ENCODE measurements at regions not wholly inside any gene's neighbourhood (a gene's known extent, or its start where the extent isn't known, plus 50 kb on each side); places are given as distances from the start of the nearest gene placed in this dataset.

- Histone ChIP-seq H3K4me1 (replicated peaks in 1 of 2) (peaks cover 8 to 11% of the 10 kb centered on the region in 2 donors), H3K4me3 (no peak overlapping the region), H3K27ac (no peak overlapping the region)
- in situ Hi-C loops (cut with MboI; ENCODE audit: low pct_unique_long_range_greater_than_20kb in 2 of 9, low sequenced_read_pairs in 9 of 9, unreplicated experiment in 9 of 9): no loop called here
- 40 to 80% (median 48%) methylated on average over 1 to 3 of the region's 5 CpGs; no CpG with 5 or more reads in 6 of the 10 experiments for whole genome bisulfite sequencing, 10 experiments
- ATAC-seq (replicated peaks in 6 of 8): no peak
These were observed 89.4 kb downstream of the BARX1 start for GRCh38 chr9:93865716-93866115.

DNA sequence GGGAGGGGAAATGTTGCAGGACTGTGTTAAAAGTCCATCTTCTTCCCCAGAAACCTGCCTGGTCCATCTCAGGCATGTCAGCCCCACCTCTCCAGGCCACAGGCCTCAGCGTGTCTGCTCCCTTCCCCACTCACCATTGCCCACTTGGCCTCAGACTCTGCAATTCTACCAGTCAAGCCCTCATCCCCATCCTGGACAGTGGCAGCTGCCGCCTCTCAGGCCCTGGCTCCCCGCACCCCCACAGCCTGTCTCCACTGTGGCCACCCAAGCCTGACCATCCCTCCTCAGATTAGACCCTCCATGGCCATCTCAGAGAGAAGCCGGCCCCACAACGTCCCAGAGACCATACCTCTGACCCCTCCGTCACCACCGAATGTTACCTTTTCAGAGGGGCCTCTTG lies 89.9 kb downstream of the BARX1 start:
- Histone ChIP-seq H3K27ac (no peak overlapping the region), H3K4me1 (replicated peaks in 1 of 2) (peaks cover 8 to 11% of the 10 kb centered on the region in 2 donors), H3K4me3 (no peak overlapping the region)
- in situ Hi-C loops (cut with MboI; ENCODE audit: low pct_unique_long_range_greater_than_20kb in 2 of 9, low sequenced_read_pairs in 9 of 9, unreplicated experiment in 9 of 9): no loop called here
- WGBS, 10 experiments: 80 to 100% methylated on average over 1 of the region's 7 CpGs; no CpG with 5 or more reads in 8 of the 10 experiments
- ATAC-seq (replicated peaks in 6 of 8): no peak

DNA sequence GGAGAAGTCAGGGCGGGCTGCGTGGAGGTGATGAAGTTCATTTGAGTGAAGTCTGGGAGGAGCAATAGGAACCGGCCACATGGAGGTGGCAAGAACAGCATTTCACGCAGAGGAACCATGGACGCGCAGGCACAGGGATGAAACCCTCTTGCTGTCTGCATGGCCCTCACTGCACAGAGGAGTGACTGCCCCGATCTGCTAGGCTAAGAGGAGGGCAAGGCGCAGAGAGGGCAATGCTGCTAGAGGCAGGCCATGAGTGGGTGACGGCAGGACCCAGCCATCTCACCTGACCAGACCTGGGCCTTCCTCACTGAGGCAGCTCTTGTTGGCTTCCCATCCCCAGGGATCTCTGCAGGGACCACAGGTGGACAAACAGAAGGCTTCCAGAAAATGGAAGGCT lies 90.3 kb downstream of the BARX1 start:
- Histone ChIP-seq H3K27ac (no peak overlapping the region), H3K4me3 (no peak overlapping the region), H3K4me1 (replicated peaks in 1 of 2) (peaks cover 8 to 10% of the 10 kb centered on the region in 2 donors)
- WGBS, 10 experiments: 20 to 100% methylated on average over 1 to 2 of the region's 9 CpGs; no CpG with 5 or more reads in 8 of the 10 experiments
- in situ Hi-C loops (cut with MboI; ENCODE audit: low pct_unique_long_range_greater_than_20kb in 2 of 9, low sequenced_read_pairs in 9 of 9, unreplicated experiment in 9 of 9): no loop called here
- no peak for ATAC-seq (replicated peaks in 6 of 8)

GRCh38 chr9:93864032-93864431 lies 91.1 kb downstream of the BARX1 start:
- 0 to 80% (median 73%) methylated on average over 1 to 6 of the region's 12 CpGs; no CpG with 5 or more reads in 5 of the 10 experiments for WGBS, 10 experiments
- in situ Hi-C loops (cut with MboI; ENCODE audit: low pct_unique_long_range_greater_than_20kb in 2 of 9, low sequenced_read_pairs in 9 of 9, unreplicated experiment in 9 of 9): no loop called here
- ATAC-seq (replicated peaks in 6 of 8): no peak

DNA sequence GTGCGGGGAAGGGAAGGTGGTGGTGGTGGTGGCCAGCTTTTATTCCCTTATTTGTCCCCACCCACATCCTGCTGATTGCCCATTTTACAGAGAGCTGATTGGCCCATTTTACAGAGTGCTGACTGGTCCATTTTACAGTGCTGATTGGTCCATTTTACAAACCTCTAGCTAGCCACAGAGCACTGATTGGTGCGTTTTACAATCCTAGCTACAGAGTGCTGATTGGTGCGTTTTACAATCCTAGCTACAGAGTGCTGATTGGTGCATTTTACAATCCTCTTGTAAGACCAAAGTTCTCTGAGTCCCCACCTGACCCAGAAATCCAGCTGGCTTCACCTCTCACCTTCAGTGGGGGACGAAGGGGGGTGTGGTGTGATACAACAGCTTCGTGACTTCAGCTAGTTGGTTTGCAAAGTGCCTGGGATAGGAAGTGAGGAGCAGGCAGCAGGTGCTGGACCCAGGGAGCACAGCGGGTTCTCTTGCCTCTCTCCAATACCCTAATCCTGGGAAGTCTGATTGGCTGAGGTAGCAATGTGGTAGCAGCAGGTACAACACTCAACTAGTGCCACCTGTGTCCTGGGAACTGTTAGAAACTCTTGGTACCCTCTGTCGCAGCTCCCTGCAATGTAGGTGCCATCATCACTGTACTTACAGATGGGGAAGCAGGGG lies 92.1 kb downstream of the BARX1 start:
- H3K27ac ChIP-seq: no peak overlapping the region
- no peak overlapping the region for H3K4me3 ChIP-seq
- WGBS, 10 experiments: 42 to 100% (median 94%) methylated on average over 1 to 4 of the region's 7 CpGs; no CpG with 5 or more reads in 4 of the 10 experiments
- in situ Hi-C loops (cut with MboI; ENCODE audit: low pct_unique_long_range_greater_than_20kb in 2 of 9, low sequenced_read_pairs in 9 of 9, unreplicated experiment in 9 of 9): no loop called here
- H3K4me1 ChIP-seq (replicated peaks in 1 of 2): no peaks in the 10 kb centered on the region
- ATAC-seq (replicated peaks in 6 of 8): no peak

More at GRCh38 chr9:93864032-93864431, 91.1 kb downstream of the BARX1 start:
- Histone ChIP-seq H3K27ac (no peak overlapping the region), H3K4me3 (no peak overlapping the region), H3K4me1 (replicated peaks in 1 of 2) (peaks cover 2% of the 10 kb centered on the region in 2 donors)

- Histone ChIP-seq H3K4me3 (no peak overlapping the region), H3K4me1 (replicated peaks in 1 of 2) (no peaks in the 10 kb centered on the region), H3K27ac (no peak overlapping the region)
- in situ Hi-C loops (cut with MboI; ENCODE audit: low pct_unique_long_range_greater_than_20kb in 2 of 9, low sequenced_read_pairs in 9 of 9, unreplicated experiment in 9 of 9): no loop called here
- WGBS, 10 experiments: 0 to 100% (median 93%) methylated on average over 1 to 2 of the region's 5 CpGs; no CpG with 5 or more reads in 6 of the 10 experiments
- no peak for ATAC-seq (replicated peaks in 6 of 8)
These were observed 93.3 kb downstream of the BARX1 start for GRCh38 chr9:93861736-93862358.

- ATAC-seq (replicated peaks in 6 of 8): peak in 3 of 8 experiments; percentile 35 to 53 (median 44)
- no peak overlapping the region for H3K4me3 ChIP-seq
- H3K4me1 ChIP-seq (replicated peaks in 1 of 2): no peaks in the 10 kb centered on the region
- 18 to 83% (median 60%) methylated on average over 2 to 4 of the region's 50 CpGs; no CpG with 5 or more reads in 5 of the 10 experiments for WGBS, 10 experiments
- in situ Hi-C loops (cut with MboI; ENCODE audit: low pct_unique_long_range_greater_than_20kb in 2 of 9, low sequenced_read_pairs in 9 of 9, unreplicated experiment in 9 of 9): no loop called here
- no peak overlapping the region for H3K27ac ChIP-seq
These were observed 94.2 kb downstream of the BARX1 start for GRCh38 chr9:93860694-93861658.

- Histone ChIP-seq H3K4me3 (no peak overlapping the region), H3K27ac (no peak overlapping the region), H3K4me1 (replicated peaks in 1 of 2) (no peaks in the 10 kb centered on the region)
- ATAC-seq (replicated peaks in 6 of 8): peak in 1 of 8 experiments; percentile 43
- WGBS, 10 experiments: 0 to 90% (median 65%) methylated on average over 1 to 4 of the region's 10 CpGs; no CpG with 5 or more reads in 4 of the 10 experiments
- in situ Hi-C loops (cut with MboI; ENCODE audit: low pct_unique_long_range_greater_than_20kb in 2 of 9, low sequenced_read_pairs in 9 of 9, unreplicated experiment in 9 of 9): no loop called here
These were observed 95.5 kb downstream of the BARX1 start for GRCh38 chr9:93859431-93860215.

- in situ Hi-C loops (cut with MboI; ENCODE audit: low pct_unique_long_range_greater_than_20kb in 2 of 9, low sequenced_read_pairs in 9 of 9, unreplicated experiment in 9 of 9): no loop called here
- Histone ChIP-seq H3K4me3 (no peak overlapping the region), H3K27ac (no peak overlapping the region), H3K4me1 (replicated peaks in 1 of 2) (no peaks in the 10 kb centered on the region)
- no peak for ATAC-seq (replicated peaks in 6 of 8)
These were observed 97.6 kb downstream of the BARX1 start for GRCh38 chr9:93857528-93857927.

DNA sequence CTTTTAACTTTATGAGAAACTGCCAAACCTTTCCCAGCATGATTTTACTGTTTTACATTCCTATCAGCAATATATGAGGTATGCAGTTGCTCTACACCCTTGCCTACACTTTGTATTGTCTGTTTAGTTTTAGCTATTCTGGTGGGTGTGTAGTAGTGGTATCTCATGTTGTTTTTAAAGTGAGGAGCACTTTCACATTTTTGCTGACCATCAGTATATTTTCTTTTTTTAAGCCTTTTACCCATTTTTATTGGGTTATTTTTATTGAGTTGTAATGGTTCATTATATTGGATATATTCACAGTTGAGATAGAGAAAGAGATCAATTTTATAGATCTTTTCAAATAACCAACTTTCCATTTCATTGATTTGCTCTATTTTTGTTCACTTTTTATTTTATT lies 102.4 kb downstream of the BARX1 start:
- no peak overlapping the region for H3K4me3 ChIP-seq
- in situ Hi-C loops (cut with MboI; ENCODE audit: low pct_unique_long_range_greater_than_20kb in 2 of 9, low sequenced_read_pairs in 9 of 9, unreplicated experiment in 9 of 9): no loop called here
- no peak for ATAC-seq (replicated peaks in 6 of 8)
- no peaks in the 10 kb centered on the region for H3K4me1 ChIP-seq (replicated peaks in 1 of 2)
- no peak overlapping the region for H3K27ac ChIP-seq

GRCh38 chr9:93846349-93846748 lies 108.8 kb downstream of the BARX1 start:
- Histone ChIP-seq H3K4me3 (no peak overlapping the region), H3K27ac (no peak overlapping the region), H3K4me1 (replicated peaks in 1 of 2) (no peaks in the 10 kb centered on the region)
- in situ Hi-C loops (cut with MboI; ENCODE audit: low pct_unique_long_range_greater_than_20kb in 2 of 9, low sequenced_read_pairs in 9 of 9, unreplicated experiment in 9 of 9): loop anchor here in 1 of 9 experiments (25.0 kb wide), 1 partner anchor 366 kb away; no protein-coding TSS in a partner anchor
- 0 to 84% (median 30%) methylated on average over 1 to 3 of the region's 3 CpGs; no CpG with 5 or more reads in 4 of the 10 experiments for WGBS, 10 experiments
- peak in 2 of 8 experiments; percentile 92 to 97 for ATAC-seq (replicated peaks in 6 of 8)

GRCh38 chr9:93843396-93843795 lies 111.8 kb downstream of the BARX1 start:
- WGBS, 10 experiments: 0 to 70% (median 47%) methylated on average over 1 to 3 of the region's 3 CpGs
- Histone ChIP-seq H3K27ac (no peak overlapping the region), H3K4me1 (replicated peaks in 1 of 2) (no peaks in the 10 kb centered on the region), H3K4me3 (no peak overlapping the region)
- no peak for ATAC-seq (replicated peaks in 6 of 8)
- in situ Hi-C loops (cut with MboI; ENCODE audit: low pct_unique_long_range_greater_than_20kb in 2 of 9, low sequenced_read_pairs in 9 of 9, unreplicated experiment in 9 of 9): loop anchor here in 1 of 9 experiments (25.0 kb wide), 1 partner anchor 369 kb away; no protein-coding TSS in a partner anchor

Measured in motor neuron (in vitro differentiated cells).